Transverse colon (tissue), 4 donors: ENCODE measurements at regions not wholly inside any gene's neighbourhood (a gene's known extent, or its start where the extent isn't known, plus 50 kb on each side); places are given as distances from the start of the nearest gene placed in this dataset.

ENCODE experiments used
- CTCF ChIP-seq, 5 experiments: fragments of 200-600 bp in 3 of 5; fragments of 450-650 bp in 2 of 5; sonication (generic) in 3 of 5; IDR thresholded peaks; 1 replicate in 2 of 5; 2 replicates in 3 of 5; pipeline ENCODE4 v1.5.1; 2016 to 2017; ENCODE audit warnings: antibody characterized with exemption in 5 of 5, inconsistent platforms in 3 of 5, mild to moderate bottlenecking in 2 of 5, moderate library complexity in 1 of 5
- EP300 ChIP-seq: sonication (generic); formaldehyde crosslinking; IDR thresholded peaks from one replicate; pipeline ENCODE4 v1.6.1; 2017; ENCODE audit warnings: antibody characterized with exemption, low read depth
- POLR2A ChIP-seq: fragments of 450-650 bp; IDR thresholded peaks from one replicate; pipeline ENCODE4 v1.6.1; 2016; ENCODE audit warnings: antibody characterized with exemption, mild to moderate bottlenecking, moderate library complexity
- POLR2AphosphoS5 ChIP-seq, 3 donors: sonication (generic); formaldehyde crosslinking; IDR thresholded peaks; one replicate each; pipeline ENCODE4 v1.6.1; 2016; ENCODE audit warnings: antibody characterized with exemption in 3 of 3

GRCh38 chr1:109818271-109818987 is 54.7 kb upstream of the EPS8L3 start:
- no peak for TF ChIP-seq EP300
- TF ChIP-seq POLR2A, result no peak
- no peak for TF ChIP-seq CTCF (IDR thresholded peaks at IDR 0.05)
- TF ChIP-seq POLR2AphosphoS5 (IDR thresholded peaks at IDR 0.05), result no peak
